ENCODE measurements at regions not wholly inside any gene's neighbourhood (a gene's known extent, or its start where the extent isn't known, plus 50 kb on each side); places are given as distances from the start of the nearest gene placed in this dataset.
A peak's percentile ranks its signal among the peaks of the same experiment; 100 is the strongest.

DNA sequence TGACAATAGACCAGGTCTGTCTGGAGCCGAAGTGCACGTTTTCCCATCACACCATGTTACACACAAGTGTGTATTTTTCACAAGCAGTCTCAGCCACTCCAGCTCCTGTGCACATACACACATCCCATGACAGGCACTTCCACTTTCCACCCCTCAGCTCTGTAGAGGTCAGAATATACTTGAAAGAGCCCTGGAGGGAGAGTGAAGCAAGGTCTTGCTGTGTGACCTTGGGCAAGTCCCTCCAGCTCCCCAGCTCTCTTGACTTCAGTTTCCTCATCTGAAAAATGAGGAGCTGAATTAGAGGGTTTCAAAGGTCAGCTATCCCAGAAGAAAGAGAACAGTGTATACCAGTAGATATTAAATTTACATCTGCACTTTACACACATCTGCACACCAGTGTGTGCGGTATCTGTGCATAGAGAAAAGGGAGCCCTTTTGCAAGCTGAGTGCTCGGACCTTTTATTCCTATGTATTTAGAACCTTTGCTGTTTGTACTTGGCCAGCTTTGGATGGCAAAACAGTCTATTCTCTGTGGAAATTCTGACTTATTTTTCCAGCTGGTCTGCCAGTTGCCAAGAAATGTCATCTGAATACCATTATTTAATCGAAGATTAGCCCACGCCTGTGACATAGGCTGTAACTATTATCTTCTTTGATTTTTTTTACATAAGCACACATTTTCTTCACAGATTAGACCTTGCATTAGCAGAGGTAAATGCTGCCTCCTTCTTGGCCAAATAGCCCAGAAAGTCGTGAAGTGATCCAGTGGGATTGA, 528.0 kb downstream of the BNC2 start:
- DNase-seq (ENCODE audit: low spot score): no peak

DNA sequence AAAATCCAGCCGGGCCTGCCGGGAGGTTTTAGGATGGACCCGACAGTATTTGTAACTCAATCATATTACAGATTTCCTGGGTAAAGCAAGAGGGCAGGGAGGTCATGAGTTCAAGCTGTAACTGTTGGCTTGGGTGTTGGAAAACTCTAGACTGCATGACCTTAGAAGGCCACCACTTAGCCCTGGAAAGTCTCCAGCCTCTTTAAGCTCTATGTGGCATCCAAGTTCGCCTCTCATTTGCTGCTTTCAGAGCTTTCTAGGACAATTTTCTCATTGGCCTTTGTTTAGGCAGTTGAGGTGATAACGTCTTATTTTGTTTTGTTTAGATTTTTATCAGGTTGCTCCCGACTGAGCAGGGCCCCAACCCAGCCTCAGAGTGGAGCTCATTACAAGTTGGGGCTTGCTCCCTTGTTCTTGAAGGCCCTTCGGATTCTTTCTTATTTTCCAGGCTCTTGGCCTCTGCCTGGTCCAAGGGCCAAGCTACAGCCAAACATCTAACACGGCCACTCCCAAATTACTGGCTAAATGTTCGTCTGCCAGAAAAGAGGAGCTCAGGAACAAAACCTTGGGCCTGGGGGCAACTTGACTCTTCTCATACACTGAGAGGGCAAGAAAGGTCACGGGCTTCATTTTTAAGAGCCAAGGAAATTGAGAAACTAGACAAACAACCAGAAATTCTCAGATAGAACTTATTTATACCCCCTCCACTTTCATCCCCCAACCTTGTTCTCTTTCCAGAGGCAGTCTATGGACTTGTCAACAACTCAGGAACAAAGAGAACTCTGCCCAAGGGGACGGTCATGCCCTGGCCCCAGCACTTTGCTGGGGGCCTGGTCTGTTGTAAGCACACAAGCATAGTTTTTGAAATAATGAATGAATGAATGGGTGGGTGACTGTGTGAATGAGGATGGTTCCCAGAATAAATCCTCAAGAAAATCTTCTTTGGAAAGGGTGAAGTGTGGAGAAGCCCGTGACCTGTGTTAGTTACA, 526.9 kb downstream of the BNC2 start:
- DNase-seq (ENCODE audit: low spot score): no peak

GRCh38 chr9:16344343-16344742, 526.1 kb downstream of the BNC2 start:
- DNase-seq (ENCODE audit: low spot score): no peak

GRCh38 chr9:16345902-16346301, 524.6 kb downstream of the BNC2 start:
- no peak for DNase-seq (ENCODE audit: low spot score)

DNA sequence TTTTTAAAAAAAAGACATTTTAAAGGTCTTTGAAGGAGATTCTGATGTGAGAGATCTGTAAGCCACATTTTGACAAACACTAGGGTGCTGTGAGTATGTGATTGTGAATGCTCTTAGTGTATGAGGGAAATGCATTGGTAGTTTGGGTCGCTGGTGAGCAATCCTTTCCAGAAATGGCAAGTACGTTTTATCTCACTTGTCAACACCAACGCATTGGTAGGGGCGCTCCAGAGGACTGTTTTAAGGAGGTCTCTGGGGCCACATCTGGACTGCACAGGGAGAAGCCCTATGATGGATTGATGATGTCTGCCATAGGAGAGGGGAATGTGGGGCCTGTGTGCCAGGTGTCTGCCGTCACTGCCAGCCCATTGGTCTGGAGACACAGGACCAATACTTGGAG, 522.6 kb downstream of the BNC2 start:
- DNase-seq (ENCODE audit: low spot score): no peak

GRCh38 chr9:16348531-16348930, 521.9 kb downstream of the BNC2 start:
- DNase-seq (ENCODE audit: low spot score): no peak

GRCh38 chr9:16352251-16352650, 518.2 kb downstream of the BNC2 start:
- DNase-seq (ENCODE audit: low spot score): no peak

DNA sequence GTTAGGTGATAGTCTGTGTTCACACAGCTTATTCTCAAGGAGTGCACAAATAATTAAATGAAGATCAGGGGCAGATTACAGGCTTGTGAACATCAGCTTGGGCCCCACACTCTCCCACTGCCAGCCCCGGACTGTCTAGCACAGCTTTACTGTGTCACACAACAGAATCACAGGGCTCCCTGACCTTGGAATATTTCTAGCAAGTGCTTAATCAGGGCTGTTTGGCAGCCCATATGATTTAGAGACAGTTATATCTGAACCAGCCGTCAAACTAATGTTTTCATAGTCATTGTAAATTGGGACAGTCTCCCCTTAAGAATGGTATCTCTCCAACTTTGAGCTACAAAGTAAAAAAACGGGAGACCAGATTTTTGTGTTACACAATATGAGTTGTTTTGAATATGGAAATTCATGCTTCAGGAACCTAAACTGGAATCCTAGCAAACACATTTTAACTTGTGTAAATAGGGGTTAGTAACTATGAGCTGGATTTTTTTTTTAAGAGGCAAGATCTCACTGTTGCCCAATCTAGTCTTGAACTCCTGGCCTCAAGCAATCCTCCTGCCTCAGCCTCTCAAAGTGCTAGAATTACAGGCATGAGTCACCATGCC, 517.6 kb downstream of the BNC2 start:
- DNase-seq (ENCODE audit: low spot score): peak; percentile 25

- DNase-seq (ENCODE audit: low spot score): peak; percentile 20
Observed at GRCh38 chr9:16356196-16356765, 514.2 kb downstream of the BNC2 start.

- DNase-seq (ENCODE audit: low spot score): peak; percentile 30
Observed at GRCh38 chr9:16357828-16358227, 512.6 kb downstream of the BNC2 start.

DNA sequence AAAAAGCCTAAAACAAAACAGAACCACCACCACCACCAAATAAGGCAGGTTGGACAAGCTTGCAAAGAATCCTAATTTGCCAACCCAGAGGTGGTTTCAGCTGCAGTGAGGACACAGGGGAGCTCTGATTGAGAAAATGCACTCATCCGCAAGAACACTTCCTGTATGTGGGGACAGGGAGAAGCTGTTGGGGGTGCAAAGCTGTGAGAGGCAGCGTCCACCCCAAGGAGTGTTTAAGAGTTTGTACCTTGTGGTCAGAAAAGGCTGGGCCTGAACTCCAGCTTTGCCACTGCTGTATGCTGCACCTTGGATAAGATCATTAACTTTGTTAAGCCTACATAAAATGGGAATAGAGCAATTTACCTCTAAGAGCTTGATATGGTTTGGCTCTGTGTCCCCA, 511.7 kb downstream of the BNC2 start:
- no peak for DNase-seq (ENCODE audit: low spot score)
